ENCODE measurements at regions not wholly inside any gene's neighbourhood (a gene's known extent, or its start where the extent isn't known, plus 50 kb on each side); places are given as distances from the start of the nearest gene placed in this dataset.

DNA sequence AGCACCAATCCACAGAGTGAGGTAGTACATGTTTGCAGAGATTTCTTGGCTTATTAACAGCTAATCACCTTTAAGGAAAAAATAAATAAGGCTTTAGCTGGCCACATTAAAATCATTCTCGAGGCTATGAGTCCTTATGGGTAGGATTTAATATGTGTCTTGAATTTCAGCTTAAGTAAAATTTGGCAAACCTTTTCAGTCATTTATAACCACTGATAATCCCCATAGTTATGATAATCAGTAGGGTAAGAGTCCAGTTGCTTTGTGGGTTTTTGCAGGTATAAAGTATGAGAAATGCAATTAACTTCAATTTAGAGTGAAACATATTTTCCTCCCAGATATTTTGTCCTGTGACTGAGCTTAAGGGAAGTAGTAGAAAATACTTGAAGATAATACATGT lies 1458.9 kb upstream of the FLRT2 start:
- Histone ChIP-seq H3K27me3 (ENCODE audit: insufficient read depth, low read length, poor library complexity) (no peaks in the 10 kb centered on the region), H4K20me1 (ENCODE audit: insufficient read depth, low read length) (no peaks in the 10 kb centered on the region), H3K4me1 (ENCODE audit: insufficient read depth, low read length) (no peaks in the 10 kb centered on the region), H3K4me3 (ENCODE audit: low read depth in 1 of 2, low read length in 2 of 2) (no peak overlapping the region), H3K4me2 (ENCODE audit: insufficient read depth, low read length) (no peak overlapping the region), H3K27ac (ENCODE audit: low read length) (no peak overlapping the region), H3K9me3 (ENCODE audit: insufficient read depth, low read length, severe bottlenecking) (no peaks in the 10 kb centered on the region), H2AFZ (ENCODE audit: low read depth, low read length) (no peak overlapping the region), H3K36me3 (ENCODE audit: insufficient read depth, low read length) (no peaks in the 10 kb centered on the region), H3K9ac (ENCODE audit: low read depth, low read length) (no peak overlapping the region), H3K79me2 (ENCODE audit: insufficient read depth, low read length) (no peaks in the 10 kb centered on the region)
- TF ChIP-seq, protein P1, sequence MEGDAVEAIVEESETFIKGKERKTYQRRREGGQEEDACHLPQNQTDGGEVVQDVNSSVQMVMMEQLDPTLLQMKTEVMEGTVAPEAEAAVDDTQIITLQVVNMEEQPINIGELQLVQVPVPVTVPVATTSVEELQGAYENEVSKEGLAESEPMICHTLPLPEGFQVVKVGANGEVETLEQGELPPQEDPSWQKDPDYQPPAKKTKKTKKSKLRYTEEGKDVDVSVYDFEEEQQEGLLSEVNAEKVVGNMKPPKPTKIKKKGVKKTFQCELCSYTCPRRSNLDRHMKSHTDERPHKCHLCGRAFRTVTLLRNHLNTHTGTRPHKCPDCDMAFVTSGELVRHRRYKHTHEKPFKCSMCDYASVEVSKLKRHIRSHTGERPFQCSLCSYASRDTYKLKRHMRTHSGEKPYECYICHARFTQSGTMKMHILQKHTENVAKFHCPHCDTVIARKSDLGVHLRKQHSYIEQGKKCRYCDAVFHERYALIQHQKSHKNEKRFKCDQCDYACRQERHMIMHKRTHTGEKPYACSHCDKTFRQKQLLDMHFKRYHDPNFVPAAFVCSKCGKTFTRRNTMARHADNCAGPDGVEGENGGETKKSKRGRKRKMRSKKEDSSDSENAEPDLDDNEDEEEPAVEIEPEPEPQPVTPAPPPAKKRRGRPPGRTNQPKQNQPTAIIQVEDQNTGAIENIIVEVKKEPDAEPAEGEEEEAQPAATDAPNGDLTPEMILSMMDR (IDR thresholded peaks at IDR 0.05; ENCODE audit: borderline replicate concordance, extremely low read depth, low read length, poor library complexity, severe bottlenecking), result no peak
- TF ChIP-seq EZH2 (IDR thresholded peaks at IDR 0.05; ENCODE audit: borderline replicate concordance, low read depth, low read length, severe bottlenecking), result no peak
- ATAC-seq (ENCODE audit: insufficient read depth, low read depth) (no peak), DNase-seq (no peak)

DNA sequence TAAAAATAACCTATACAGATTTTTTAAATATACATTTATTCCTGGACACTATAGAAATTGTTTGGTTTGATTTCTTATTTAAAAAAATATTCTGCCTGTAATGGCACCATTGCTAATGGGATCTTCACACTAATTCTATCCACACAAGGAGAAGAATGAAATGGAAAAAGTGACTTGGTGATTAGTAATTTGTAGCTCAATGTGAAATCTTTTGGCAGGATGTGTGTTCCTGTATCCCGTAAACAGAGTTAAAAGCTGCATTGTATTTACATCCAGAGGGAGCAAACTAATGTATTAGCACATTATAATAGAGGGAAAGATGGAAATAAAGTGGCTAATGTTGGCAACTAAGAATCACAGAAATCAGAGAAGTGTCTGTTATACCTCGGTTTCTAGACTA lies 1455.3 kb upstream of the FLRT2 start:
- no peaks in the 10 kb centered on the region for H3K27me3 ChIP-seq (ENCODE audit: insufficient read depth, low read length, poor library complexity)
- no peak for DNase-seq
- no peaks in the 10 kb centered on the region for H3K36me3 ChIP-seq (ENCODE audit: insufficient read depth, low read length)
- no peak overlapping the region for H3K27ac ChIP-seq (ENCODE audit: low read length)
- no peak overlapping the region for H3K9ac ChIP-seq (ENCODE audit: low read depth, low read length)
- H3K4me2 ChIP-seq (ENCODE audit: insufficient read depth, low read length), result no peak overlapping the region
- TF ChIP-seq, protein P1 (IDR thresholded peaks at IDR 0.05; ENCODE audit: borderline replicate concordance, extremely low read depth, low read length, poor library complexity, severe bottlenecking), result no peak
- no peak for TF ChIP-seq EZH2 (IDR thresholded peaks at IDR 0.05; ENCODE audit: borderline replicate concordance, low read depth, low read length, severe bottlenecking)
- no peaks in the 10 kb centered on the region for H3K9me3 ChIP-seq (ENCODE audit: insufficient read depth, low read length, severe bottlenecking)
- no peak overlapping the region for H2AFZ ChIP-seq (ENCODE audit: low read depth, low read length)
- H4K20me1 ChIP-seq (ENCODE audit: insufficient read depth, low read length), result no peaks in the 10 kb centered on the region
- ATAC-seq (ENCODE audit: insufficient read depth, low read depth), result no peak
- H3K4me3 ChIP-seq (ENCODE audit: low read depth in 1 of 2, low read length in 2 of 2), result no peak overlapping the region
- H3K79me2 ChIP-seq (ENCODE audit: insufficient read depth, low read length), result no peaks in the 10 kb centered on the region
- H3K4me1 ChIP-seq (ENCODE audit: insufficient read depth, low read length), result no peaks in the 10 kb centered on the region

GRCh38 chr14:84080944-84081343 lies 1449.0 kb upstream of the FLRT2 start:
- Histone ChIP-seq H3K4me2 (ENCODE audit: insufficient read depth, low read length) (no peak overlapping the region), H3K9me3 (ENCODE audit: insufficient read depth, low read length, severe bottlenecking) (peaks cover 3% of the 10 kb centered on the region), H3K27me3 (ENCODE audit: insufficient read depth, low read length, poor library complexity) (no peaks in the 10 kb centered on the region), H2AFZ (ENCODE audit: low read depth, low read length) (no peak overlapping the region), H3K4me1 (ENCODE audit: insufficient read depth, low read length) (no peaks in the 10 kb centered on the region), H4K20me1 (ENCODE audit: insufficient read depth, low read length) (no peaks in the 10 kb centered on the region), H3K79me2 (ENCODE audit: insufficient read depth, low read length) (no peaks in the 10 kb centered on the region), H3K4me3 (ENCODE audit: low read depth in 1 of 2, low read length in 2 of 2) (no peak overlapping the region), H3K9ac (ENCODE audit: low read depth, low read length) (no peak overlapping the region), H3K36me3 (ENCODE audit: insufficient read depth, low read length) (no peaks in the 10 kb centered on the region), H3K27ac (ENCODE audit: low read length) (no peak overlapping the region)
- no peak for DNase-seq
- TF ChIP-seq, protein P1 (IDR thresholded peaks at IDR 0.05; ENCODE audit: borderline replicate concordance, extremely low read depth, low read length, poor library complexity, severe bottlenecking), result no peak
- TF ChIP-seq EZH2 (IDR thresholded peaks at IDR 0.05; ENCODE audit: borderline replicate concordance, low read depth, low read length, severe bottlenecking), result no peak
- ATAC-seq (ENCODE audit: insufficient read depth, low read depth), result no peak

Data from DND-41 (cell line).